Panc1 (cell line): ENCODE measurements at regions not wholly inside any gene's neighbourhood (a gene's known extent, or its start where the extent isn't known, plus 50 kb on each side); places are given as distances from the start of the nearest gene placed in this dataset.

Experiments used
- ATAC-seq: fragments of 200-7000 bp; cut with Tn5 transposase; 2 replicates; pipeline ENCODE4 v1.9.1; 2020; ENCODE audit warnings: mild to moderate bottlenecking, moderate library complexity
- BruUV-seq: library from RNA; stranded (reverse); fragments of 400-500 nt; replicated peaks from 2 replicates; lab custom pipeline; 2021; lab: Mats Ljungman, UMichigan
- CTCF ChIA-PET: fragments of 300-600 bp; sonication (Branson Sonifier 250); formaldehyde crosslinking; loops from one replicate; lab custom pipeline; 2022; ENCODE audit warnings: antibody characterized with exemption; lab: Charles Lee
- POLR2A ChIA-PET: fragments of 300-600 bp; sonication (Branson Sonifier 250); formaldehyde crosslinking; loops from one replicate; lab custom pipeline; 2022; ENCODE audit warnings: antibody characterized with exemption; lab: Charles Lee
- DNase-seq: peaks from one replicate; pipeline ENCODE4 v3.0.0-alpha.2; 2010; ENCODE audit warnings: low read depth, low spot score
- H3K27ac ChIP-seq: 2 replicates; pipeline ENCODE4 v1.5.1; 2011; ENCODE audit warnings: mild to moderate bottlenecking, low read length, inconsistent platforms
- H3K27me3 ChIP-seq: fragments of 200-500 bp; sonication (Bioruptor generic); 2 replicates; pipeline ENCODE4 v1.6.0; 2014; ENCODE audit warnings: low read length, inconsistent platforms; ENCODE audit not compliant: control insufficient read depth, insufficient read depth
- H3K36me3 ChIP-seq: fragments of 200-500 bp; sonication (Bioruptor generic); 2 replicates; pipeline ENCODE4 v1.5.1; 2014; ENCODE audit warnings: inconsistent platforms, mild to moderate bottlenecking, low read length, moderate library complexity; ENCODE audit not compliant: control insufficient read depth, insufficient read depth
- H3K4me1 ChIP-seq: 2 replicates; pipeline ENCODE4 v1.5.1; 2011; ENCODE audit warnings: inconsistent platforms, mild to moderate bottlenecking, low read length, moderate library complexity; ENCODE audit not compliant: control insufficient read depth, insufficient read depth
- H3K4me3 ChIP-seq, 2 experiments: 2 replicates each; pipeline ENCODE4 v1.5.1; 2011 to 2012; ENCODE audit warnings: low read depth in 2 of 2, low read length in 2 of 2, mild to moderate bottlenecking in 2 of 2, inconsistent platforms in 1 of 2, moderate library complexity in 1 of 2
- H3K9me3 ChIP-seq: fragments of 200-500 bp; sonication (Bioruptor generic); 2 replicates; pipeline ENCODE4 v1.5.1; 2014; ENCODE audit warnings: low read depth, mild to moderate bottlenecking, inconsistent platforms, low read length, moderate library complexity; ENCODE audit not compliant: control insufficient read depth, insufficient read depth
- POLR2AphosphoS5 ChIP-seq: IDR thresholded peaks from 2 replicates; pipeline ENCODE4 v1.6.1; 2012; ENCODE audit warnings: mild to moderate bottlenecking, low read depth, low read length, moderate library complexity
- REST ChIP-seq, 2 experiments: IDR thresholded peaks; 2 replicates each; pipeline ENCODE4 v1.6.1; 2011 to 2012; ENCODE audit warnings: low read depth in 2 of 2, control low read depth in 1 of 2, low read length in 1 of 2, mild to moderate bottlenecking in 1 of 2, moderate library complexity in 1 of 2; ENCODE audit not compliant: insufficient read depth in 1 of 2
- SIN3A ChIP-seq: IDR thresholded peaks from 2 replicates; pipeline ENCODE4 v1.6.1; 2012; ENCODE audit warnings: low read depth, mild to moderate bottlenecking, low read length, moderate library complexity, borderline replicate concordance; ENCODE audit not compliant: insufficient read depth
- TCF7L2 ChIP-seq: IDR thresholded peaks from 2 replicates; pipeline ENCODE4 v1.6.1; 2011; ENCODE audit warnings: mild to moderate bottlenecking, low read depth, low read length, inconsistent platforms
- in situ Hi-C: cut with HindIII; loops from 2 replicates; pipeline ENCODE4 v1.10.0; 2016; ENCODE audit warnings: low sequenced_read_pairs, low pct_unique_long_range_greater_than_20kb
- intact Hi-C: fragments of 100-400 bp; cut with micrococcal nuclease; formaldehyde crosslinking; loops from one replicate; pipeline ENCODE4 v1.10.0; 2022; ENCODE audit not compliant: unreplicated experiment
- TF ChIP-seq, protein P1 (sequence below): fragments of 450-650 bp; IDR thresholded peaks from 2 replicates; pipeline ENCODE4 v1.5.1; 2017; ENCODE audit warnings: mild to moderate bottlenecking

- no peak overlapping the region for H3K4me3 ChIP-seq
- POLR2A ChIA-PET: no interaction called here
- CTCF ChIA-PET: no interaction called here
Measured at GRCh38 chr5:121731377-121731776, 120.3 kb upstream of the FTMT start.

GRCh38 chr5:121735618-121736017, 116.1 kb upstream of the FTMT start:
- ATAC-seq: no peak
- Histone ChIP-seq H3K4me1 (no peaks in the 10 kb centered on the region), H3K36me3 (no peaks in the 10 kb centered on the region), H3K27me3 (no peaks in the 10 kb centered on the region), H3K27ac (no peak overlapping the region), H3K4me3 (no peak overlapping the region), H3K9me3 (no peaks in the 10 kb centered on the region)
- POLR2A ChIA-PET: no interaction called here
- in situ Hi-C loops (no loop called here), intact Hi-C loops (no loop called here)
- DNase-seq: no peak
- no TSS peak for BruUV-seq
- CTCF ChIA-PET: no interaction called here
- TF ChIP-seq, protein P1, sequence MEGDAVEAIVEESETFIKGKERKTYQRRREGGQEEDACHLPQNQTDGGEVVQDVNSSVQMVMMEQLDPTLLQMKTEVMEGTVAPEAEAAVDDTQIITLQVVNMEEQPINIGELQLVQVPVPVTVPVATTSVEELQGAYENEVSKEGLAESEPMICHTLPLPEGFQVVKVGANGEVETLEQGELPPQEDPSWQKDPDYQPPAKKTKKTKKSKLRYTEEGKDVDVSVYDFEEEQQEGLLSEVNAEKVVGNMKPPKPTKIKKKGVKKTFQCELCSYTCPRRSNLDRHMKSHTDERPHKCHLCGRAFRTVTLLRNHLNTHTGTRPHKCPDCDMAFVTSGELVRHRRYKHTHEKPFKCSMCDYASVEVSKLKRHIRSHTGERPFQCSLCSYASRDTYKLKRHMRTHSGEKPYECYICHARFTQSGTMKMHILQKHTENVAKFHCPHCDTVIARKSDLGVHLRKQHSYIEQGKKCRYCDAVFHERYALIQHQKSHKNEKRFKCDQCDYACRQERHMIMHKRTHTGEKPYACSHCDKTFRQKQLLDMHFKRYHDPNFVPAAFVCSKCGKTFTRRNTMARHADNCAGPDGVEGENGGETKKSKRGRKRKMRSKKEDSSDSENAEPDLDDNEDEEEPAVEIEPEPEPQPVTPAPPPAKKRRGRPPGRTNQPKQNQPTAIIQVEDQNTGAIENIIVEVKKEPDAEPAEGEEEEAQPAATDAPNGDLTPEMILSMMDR: no peak
- TF ChIP-seq SIN3A: no peak
- TF ChIP-seq TCF7L2: no peak
- no peak for TF ChIP-seq POLR2AphosphoS5
- TF ChIP-seq REST (IDR thresholded peaks at IDR 0.05; ENCODE audit: insufficient read depth in 1 of 2, low read depth in 2 of 2, low read length in 1 of 2): no peak

More at GRCh38 chr5:121731377-121731776, 120.3 kb upstream of the FTMT start:
- Histone ChIP-seq H3K9me3 (no peaks in the 10 kb centered on the region), H3K27ac (no peak overlapping the region), H3K4me1 (no peaks in the 10 kb centered on the region), H3K36me3 (no peaks in the 10 kb centered on the region), H3K27me3 (no peaks in the 10 kb centered on the region)
- no peak for DNase-seq
- no peak for ATAC-seq
- intact Hi-C loops: no loop called here
- no peak for TF ChIP-seq POLR2AphosphoS5
- no peak for TF ChIP-seq TCF7L2
- TF ChIP-seq REST (IDR thresholded peaks at IDR 0.05; ENCODE audit: insufficient read depth in 1 of 2, low read depth in 2 of 2, low read length in 1 of 2): no peak
- in situ Hi-C loops: no loop called here
- BruUV-seq: no TSS peak
